ENCODE measurements at regions not wholly inside any gene's neighbourhood (a gene's known extent, or its start where the extent isn't known, plus 50 kb on each side); places are given as distances from the start of the nearest gene placed in this dataset.

GRCh38 chr15:25208735-25209134 lies 230.1 kb downstream of the UBE3A start:
- H3K9ac ChIP-seq (ENCODE audit: low read depth, low read length, poor library complexity, severe bottlenecking): no peak overlapping the region
- no peak overlapping the region for H2AFZ ChIP-seq (ENCODE audit: low read length)
- H3K27me3 ChIP-seq (ENCODE audit: insufficient read depth, low read length, poor library complexity, severe bottlenecking): no peaks in the 10 kb centered on the region
- H3K4me3 ChIP-seq (ENCODE audit: low read length, poor library complexity, severe bottlenecking): no peak overlapping the region
- no peaks in the 10 kb centered on the region for H3K4me1 ChIP-seq (ENCODE audit: insufficient read depth, low read length, poor library complexity, severe bottlenecking)
- H3K9me2 ChIP-seq (replicated peaks; ENCODE audit: low read depth, low read length): no peaks in the 10 kb centered on the region
- H3F3A ChIP-seq (ENCODE audit: low read depth): no peaks in the 10 kb centered on the region
- H3K4me2 ChIP-seq (ENCODE audit: low read depth, low read length, poor library complexity, severe bottlenecking): no peak overlapping the region
- H3K9me3 ChIP-seq (ENCODE audit: insufficient read depth, low read depth, low read length): peaks cover 49% of the 10 kb centered on the region; the same call in 1 of the 2 replicates
- H3K36me3 ChIP-seq (ENCODE audit: insufficient read depth, low read length): no peaks in the 10 kb centered on the region
- TF ChIP-seq CTCF (conservative IDR thresholded peaks at IDR 0.05; ENCODE audit: low read length): no peak
- no peak for TF ChIP-seq EZH2phosphoT487 (IDR thresholded peaks at IDR 0.05; ENCODE audit: borderline replicate concordance)
- no peaks in the 10 kb centered on the region for H4K20me1 ChIP-seq (ENCODE audit: insufficient read depth, low read length, poor library complexity, severe bottlenecking)
- no peaks in the 10 kb centered on the region for H3K79me2 ChIP-seq (ENCODE audit: insufficient read depth, low read length)

- Histone ChIP-seq H3K4me2 (ENCODE audit: low read depth, low read length, poor library complexity, severe bottlenecking) (no peak overlapping the region), H3K9me2 (replicated peaks; ENCODE audit: low read depth, low read length) (no peaks in the 10 kb centered on the region), H3K4me3 (ENCODE audit: low read length, poor library complexity, severe bottlenecking) (no peak overlapping the region), H3K27me3 (ENCODE audit: insufficient read depth, low read length, poor library complexity, severe bottlenecking) (no peaks in the 10 kb centered on the region), H3K9ac (ENCODE audit: low read depth, low read length, poor library complexity, severe bottlenecking) (no peak overlapping the region), H3K79me2 (ENCODE audit: insufficient read depth, low read length) (no peaks in the 10 kb centered on the region), H3K9me3 (ENCODE audit: insufficient read depth, low read depth, low read length) (peaks cover 40% of the 10 kb centered on the region; the same call in 1 of the 2 replicates), H4K20me1 (ENCODE audit: insufficient read depth, low read length, poor library complexity, severe bottlenecking) (no peaks in the 10 kb centered on the region), H2AFZ (ENCODE audit: low read length) (no peak overlapping the region), H3K4me1 (ENCODE audit: insufficient read depth, low read length, poor library complexity, severe bottlenecking) (no peaks in the 10 kb centered on the region), H3F3A (ENCODE audit: low read depth) (no peaks in the 10 kb centered on the region), H3K36me3 (ENCODE audit: insufficient read depth, low read length) (no peaks in the 10 kb centered on the region)
- TF ChIP-seq CTCF (conservative IDR thresholded peaks at IDR 0.05; ENCODE audit: low read length) (no peak), EZH2phosphoT487 (IDR thresholded peaks at IDR 0.05; ENCODE audit: borderline replicate concordance) (no peak)
These were observed 218.0 kb downstream of the UBE3A start for GRCh38 chr15:25220834-25221233.

- Histone ChIP-seq H3K4me3 (ENCODE audit: low read length, poor library complexity, severe bottlenecking) (no peak overlapping the region), H3K79me2 (ENCODE audit: insufficient read depth, low read length) (no peaks in the 10 kb centered on the region), H3K4me2 (ENCODE audit: low read depth, low read length, poor library complexity, severe bottlenecking) (no peak overlapping the region), H3K9me2 (replicated peaks; ENCODE audit: low read depth, low read length) (no peaks in the 10 kb centered on the region), H2AFZ (ENCODE audit: low read length) (no peak overlapping the region), H3K36me3 (ENCODE audit: insufficient read depth, low read length) (no peaks in the 10 kb centered on the region), H3K9ac (ENCODE audit: low read depth, low read length, poor library complexity, severe bottlenecking) (no peak overlapping the region), H3K9me3 (ENCODE audit: insufficient read depth, low read depth, low read length) (peaks cover 39% of the 10 kb centered on the region; the same call in 1 of the 2 replicates), H3F3A (ENCODE audit: low read depth) (no peaks in the 10 kb centered on the region), H4K20me1 (ENCODE audit: insufficient read depth, low read length, poor library complexity, severe bottlenecking) (no peaks in the 10 kb centered on the region), H3K27me3 (ENCODE audit: insufficient read depth, low read length, poor library complexity, severe bottlenecking) (no peaks in the 10 kb centered on the region), H3K4me1 (ENCODE audit: insufficient read depth, low read length, poor library complexity, severe bottlenecking) (no peaks in the 10 kb centered on the region)
- TF ChIP-seq EZH2phosphoT487 (IDR thresholded peaks at IDR 0.05; ENCODE audit: borderline replicate concordance) (no peak), CTCF (conservative IDR thresholded peaks at IDR 0.05; ENCODE audit: low read length) (no peak)
These were observed 214.4 kb downstream of the UBE3A start for GRCh38 chr15:25224396-25224795.
